Liver (tissue), 8 donors: ENCODE measurements at regions not wholly inside any gene's neighbourhood (a gene's known extent, or its start where the extent isn't known, plus 50 kb on each side); places are given as distances from the start of the nearest gene placed in this dataset.
"Not testable (repeated sequence)": the region's sequence is repeated elsewhere in the genome, so short reads cannot be mapped to it uniquely, and the experiment has no call there.

ENCODE experiments used
- DNase-seq: peaks from one replicate; pipeline ENCODE4 v3.0.0-alpha.2; 2017; ENCODE audit warnings: low spot score
- H3K27ac ChIP-seq, 2 donors: one replicate each; pipeline ENCODE4 v1.7.0; 2013; ENCODE audit warnings: inconsistent platforms in 2 of 2, low read length in 2 of 2, control low read depth in 1 of 2, low read depth in 1 of 2, mild to moderate bottlenecking in 1 of 2
- H3K27me3 ChIP-seq, 4 donors: one replicate each; pipeline versions ENCODE4 v1.6.1 to v1.7.0; 2013; ENCODE audit warnings: low read length in 3 of 4, inconsistent platforms in 1 of 4, mild to moderate bottlenecking in 1 of 4, moderate library complexity in 1 of 4; ENCODE audit not compliant: control insufficient read depth in 4 of 4, insufficient read depth in 4 of 4
- H3K36me3 ChIP-seq, 4 donors: one replicate each; pipeline versions ENCODE4 v1.6.1 to v1.7.0; 2013; ENCODE audit warnings: low read length in 3 of 4, mild to moderate bottlenecking in 3 of 4, low read depth in 1 of 4, moderate library complexity in 1 of 4; ENCODE audit not compliant: control insufficient read depth in 4 of 4, insufficient read depth in 3 of 4
- H3K4me1 ChIP-seq, 4 donors: one replicate each; pipeline versions ENCODE4 v1.6.1 to v1.7.0; 2013; ENCODE audit warnings: low read length in 3 of 4, mild to moderate bottlenecking in 3 of 4, moderate library complexity in 1 of 4; ENCODE audit not compliant: control insufficient read depth in 4 of 4, insufficient read depth in 4 of 4
- H3K4me3 ChIP-seq, 3 donors: one replicate each; pipeline versions ENCODE4 v1.6.1 to v1.7.0; 2013; ENCODE audit warnings: low read length in 3 of 3, control low read depth in 1 of 3, low read depth in 1 of 3, mild to moderate bottlenecking in 1 of 3
- H3K9ac ChIP-seq, 2 donors: one replicate each; pipeline ENCODE4 v1.7.0; 2013; ENCODE audit warnings: low read length in 2 of 2, mild to moderate bottlenecking in 2 of 2, moderate library complexity in 2 of 2, control low read depth in 1 of 2, low read depth in 1 of 2
- H3K9me3 ChIP-seq, 4 donors: one replicate each; pipeline versions ENCODE4 v1.6.1 to v1.7.0; 2013; ENCODE audit warnings: low read length in 3 of 4; ENCODE audit not compliant: control insufficient read depth in 4 of 4
- EGR1 ChIP-seq, 2 donors: IDR thresholded peaks; 2 replicates each; pipeline ENCODE4 v1.6.1; 2016 to 2018; ENCODE audit warnings: antibody characterized with exemption in 2 of 2, low read depth in 2 of 2
- FOXA1 ChIP-seq: IDR thresholded peaks from 2 replicates; pipeline ENCODE4 v1.6.1; 2016; ENCODE audit warnings: antibody characterized with exemption
- FOXA2 ChIP-seq: IDR thresholded peaks from 2 replicates; pipeline ENCODE4 v1.6.1; 2016; ENCODE audit warnings: antibody characterized with exemption
- GABPA ChIP-seq, 2 donors: IDR thresholded peaks in 1 of 2; conservative IDR thresholded peaks in 1 of 2; 2 replicates each; pipeline ENCODE4 v1.6.1; 2016; ENCODE audit warnings: antibody characterized with exemption in 2 of 2, mild to moderate bottlenecking in 1 of 2, moderate library complexity in 1 of 2
- HNF4A ChIP-seq, 2 donors: conservative IDR thresholded peaks; 2 replicates each; pipeline ENCODE4 v1.6.1; 2016; ENCODE audit warnings: antibody characterized with exemption in 2 of 2, mild to moderate bottlenecking in 2 of 2
- HNF4G ChIP-seq: IDR thresholded peaks from 2 replicates; pipeline ENCODE4 v1.6.1; 2016; ENCODE audit warnings: antibody characterized with exemption
- JUND ChIP-seq, 2 donors: IDR thresholded peaks; 2 replicates each; pipeline ENCODE4 v1.6.1; 2016; ENCODE audit warnings: antibody characterized with exemption in 2 of 2
- RAD21 ChIP-seq, 2 donors: IDR thresholded peaks; 2 replicates each; pipeline ENCODE4 v1.6.1; 2016; ENCODE audit warnings: antibody characterized with exemption in 2 of 2, mild to moderate bottlenecking in 2 of 2
- RXRA ChIP-seq, 2 donors: IDR thresholded peaks; 2 replicates each; pipeline ENCODE4 v1.6.1; 2017 to 2018; ENCODE audit warnings: antibody characterized with exemption in 2 of 2, mild to moderate bottlenecking in 1 of 2
- SP1 ChIP-seq: IDR thresholded peaks from 2 replicates; pipeline ENCODE4 v1.6.1; 2018; ENCODE audit warnings: antibody characterized with exemption, mild to moderate bottlenecking
- YY1 ChIP-seq: IDR thresholded peaks from 2 replicates; pipeline ENCODE4 v1.6.1; 2016; ENCODE audit warnings: antibody characterized with exemption, mild to moderate bottlenecking
- WGBS: extraction: QIAGEN DNeasy Blood & Tissue Kit; methylation state at CpG from one replicate; pipeline ENCODE4 v1.1.7; 2013; 5-methylcytosine and 5-hydroxymethylcytosine counted together
- TF ChIP-seq, protein P1 (sequence below): fragments of 150-350 bp; IDR thresholded peaks from 2 replicates; pipeline ENCODE4 v1.5.1; 2017; ENCODE audit warnings: improper control_type of control experiment, low read depth, low read length; ENCODE audit not compliant: missing input control
- TF ChIP-seq, protein P2 (sequence below): IDR thresholded peaks from 2 replicates; pipeline ENCODE4 v1.6.1; 2016; ENCODE audit warnings: antibody characterized with exemption
- donor health status: healthy.
- donor health status: healthy.
- donor health status: healthy.
- donor health status: healthy.
- donor health status: healthy.

DNA sequence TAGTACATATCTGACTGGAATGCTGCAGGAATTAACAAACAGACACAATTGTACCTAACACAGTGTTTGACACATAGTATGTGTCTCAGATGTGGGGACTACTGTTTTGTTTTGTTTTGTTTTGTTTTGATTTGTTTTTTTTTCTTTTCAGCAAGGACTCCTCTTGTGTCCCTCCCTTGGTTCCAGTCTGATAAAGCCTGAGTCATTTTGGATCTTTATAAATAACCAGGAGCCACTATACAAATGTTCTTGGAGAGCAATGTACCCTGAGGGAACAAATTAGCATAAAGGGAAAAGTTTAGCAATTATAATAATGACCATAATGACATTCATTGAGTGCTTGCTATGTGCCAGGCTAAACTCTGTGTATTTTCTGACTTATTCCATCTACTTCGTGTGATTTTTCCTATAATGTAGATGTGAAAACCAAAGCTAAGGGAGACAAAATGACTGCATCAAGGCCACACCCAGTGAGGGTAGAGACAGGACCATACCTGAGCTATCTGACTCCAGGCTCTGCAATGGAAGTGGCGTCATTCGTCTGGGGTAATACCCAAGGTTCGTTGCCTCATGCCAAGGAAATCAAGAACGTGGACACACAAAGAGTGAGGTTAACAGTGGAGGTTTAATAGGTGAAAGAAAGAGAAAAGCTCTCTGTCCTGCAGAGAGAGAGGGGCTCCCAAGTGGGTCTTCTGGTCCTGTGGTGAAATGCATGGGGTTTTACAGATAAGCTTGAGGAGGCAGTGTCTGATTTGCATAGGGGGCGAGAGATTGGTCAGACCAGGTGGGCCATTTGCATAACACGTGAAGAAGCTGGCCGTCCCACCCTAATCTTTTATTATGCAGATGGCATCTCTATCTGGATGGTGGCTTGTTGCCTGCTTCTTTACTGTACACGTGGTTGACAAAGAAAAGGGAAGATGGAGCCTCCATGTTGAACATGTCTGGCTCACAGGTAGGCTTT, 285.5 kb upstream of the SFSWAP start (continued):
- TF ChIP-seq, protein P1, sequence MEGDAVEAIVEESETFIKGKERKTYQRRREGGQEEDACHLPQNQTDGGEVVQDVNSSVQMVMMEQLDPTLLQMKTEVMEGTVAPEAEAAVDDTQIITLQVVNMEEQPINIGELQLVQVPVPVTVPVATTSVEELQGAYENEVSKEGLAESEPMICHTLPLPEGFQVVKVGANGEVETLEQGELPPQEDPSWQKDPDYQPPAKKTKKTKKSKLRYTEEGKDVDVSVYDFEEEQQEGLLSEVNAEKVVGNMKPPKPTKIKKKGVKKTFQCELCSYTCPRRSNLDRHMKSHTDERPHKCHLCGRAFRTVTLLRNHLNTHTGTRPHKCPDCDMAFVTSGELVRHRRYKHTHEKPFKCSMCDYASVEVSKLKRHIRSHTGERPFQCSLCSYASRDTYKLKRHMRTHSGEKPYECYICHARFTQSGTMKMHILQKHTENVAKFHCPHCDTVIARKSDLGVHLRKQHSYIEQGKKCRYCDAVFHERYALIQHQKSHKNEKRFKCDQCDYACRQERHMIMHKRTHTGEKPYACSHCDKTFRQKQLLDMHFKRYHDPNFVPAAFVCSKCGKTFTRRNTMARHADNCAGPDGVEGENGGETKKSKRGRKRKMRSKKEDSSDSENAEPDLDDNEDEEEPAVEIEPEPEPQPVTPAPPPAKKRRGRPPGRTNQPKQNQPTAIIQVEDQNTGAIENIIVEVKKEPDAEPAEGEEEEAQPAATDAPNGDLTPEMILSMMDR: no peak

DNA sequence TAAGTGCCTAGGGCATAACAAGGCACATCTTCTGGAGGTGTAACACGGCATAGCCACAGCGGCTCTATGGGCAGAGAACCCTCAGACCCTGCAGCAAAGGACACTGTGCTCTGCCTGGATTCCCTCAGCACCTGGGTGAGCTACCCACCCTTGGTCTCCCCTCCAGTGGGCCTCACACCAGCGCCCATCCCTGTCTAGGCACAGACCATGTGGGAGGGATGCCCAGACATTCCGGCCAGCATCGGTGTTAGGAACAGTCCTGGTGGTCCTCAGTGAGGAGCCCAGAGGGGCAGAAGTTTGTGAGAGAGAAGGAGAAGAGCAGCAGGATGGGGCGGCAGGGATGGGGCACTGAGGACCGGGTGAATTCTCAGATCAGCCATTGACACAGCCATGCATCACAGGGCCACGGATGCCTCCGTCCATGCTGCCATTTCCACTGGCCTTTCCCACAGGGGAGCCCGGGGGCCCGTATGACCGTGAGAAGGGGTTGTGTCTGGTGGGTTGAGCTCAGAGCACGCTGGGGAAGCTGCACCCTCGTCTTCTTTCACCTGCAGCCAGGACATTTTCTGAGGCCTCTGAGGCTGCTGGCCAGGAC, 282.7 kb upstream of the SFSWAP start:
- Histone ChIP-seq H3K4me1 (no peaks in the 10 kb centered on the region), H3K36me3 (no peaks in the 10 kb centered on the region), H3K27ac (no peak overlapping the region), H3K9ac (no peak overlapping the region), H3K4me3 (no peak overlapping the region), H3K27me3 (peaks cover 0 to 6% (median 0%) of the 10 kb centered on the region in 4 donors), H3K9me3 (peaks cover 0 to 5% (median 2%) of the 10 kb centered on the region in 4 donors)
- no peak for TF ChIP-seq GABPA (IDR thresholded peaks at IDR 0.05 in 1 of 2, conservative IDR thresholded peaks at IDR 0.05 in 1 of 2)
- TF ChIP-seq HNF4G: no peak
- no peak for TF ChIP-seq JUND (IDR thresholded peaks at IDR 0.05)
- no peak for TF ChIP-seq EGR1 (IDR thresholded peaks at IDR 0.05; ENCODE audit: low read depth in 2 of 2)
- no peak for TF ChIP-seq RAD21 (IDR thresholded peaks at IDR 0.05)
- WGBS: 75% methylated on average over 14 of the region's 14 CpGs
- DNase-seq: no peak

DNA sequence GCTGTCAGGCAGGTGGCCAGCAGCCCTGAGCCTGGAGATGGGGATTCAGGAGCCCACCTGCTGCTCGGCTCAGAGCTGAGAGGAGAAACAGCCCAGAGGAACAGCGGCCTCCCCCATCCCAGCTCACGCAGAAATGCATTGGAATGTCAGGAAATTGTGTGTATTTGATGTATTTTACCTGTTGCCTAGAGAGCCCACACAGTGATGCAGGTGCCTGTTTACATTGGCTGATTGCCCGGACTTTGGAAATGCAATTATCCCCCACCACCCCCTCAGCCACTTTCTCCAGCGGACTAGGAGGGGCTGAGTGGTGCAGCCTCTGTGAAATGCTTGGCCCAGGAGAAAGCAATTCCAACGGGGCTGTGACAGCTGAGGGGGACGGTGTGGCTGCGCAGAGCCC, 281.7 kb upstream of the SFSWAP start:
- 18% methylated on average over 4 of the region's 8 CpGs for WGBS
- H3K4me1 ChIP-seq, H3K9me3 ChIP-seq, H3K27ac ChIP-seq, H3K36me3 ChIP-seq, H3K9ac ChIP-seq, H3K4me3 ChIP-seq, H3K27me3 ChIP-seq, DNase-seq: not testable (repeated sequence)

DNA sequence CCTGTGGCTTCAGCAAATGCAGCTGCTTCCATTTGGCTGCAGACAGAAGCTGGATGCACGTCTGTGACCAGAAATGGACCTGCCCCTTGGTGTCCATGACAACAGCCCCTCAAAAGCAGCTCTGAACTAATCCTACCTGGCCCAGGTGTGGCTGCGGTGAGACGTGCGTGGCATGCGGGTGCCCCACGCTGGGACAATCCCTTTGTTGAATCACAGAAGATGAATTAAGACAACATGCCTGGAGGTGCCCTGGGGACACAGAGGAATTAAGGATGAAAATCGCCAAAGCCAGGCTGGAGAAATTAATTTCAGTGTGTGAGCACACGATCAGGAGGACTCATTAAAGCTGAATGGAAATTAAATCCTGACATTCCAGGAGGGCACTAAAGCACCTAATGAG, 281.2 kb upstream of the SFSWAP start:
- not testable (repeated sequence) for H3K36me3 ChIP-seq, H3K9me3 ChIP-seq, H3K27ac ChIP-seq, H3K4me3 ChIP-seq, H3K4me1 ChIP-seq, H3K9ac ChIP-seq, DNase-seq, H3K27me3 ChIP-seq
- 52% methylated on average over 8 of the region's 8 CpGs for WGBS

DNA sequence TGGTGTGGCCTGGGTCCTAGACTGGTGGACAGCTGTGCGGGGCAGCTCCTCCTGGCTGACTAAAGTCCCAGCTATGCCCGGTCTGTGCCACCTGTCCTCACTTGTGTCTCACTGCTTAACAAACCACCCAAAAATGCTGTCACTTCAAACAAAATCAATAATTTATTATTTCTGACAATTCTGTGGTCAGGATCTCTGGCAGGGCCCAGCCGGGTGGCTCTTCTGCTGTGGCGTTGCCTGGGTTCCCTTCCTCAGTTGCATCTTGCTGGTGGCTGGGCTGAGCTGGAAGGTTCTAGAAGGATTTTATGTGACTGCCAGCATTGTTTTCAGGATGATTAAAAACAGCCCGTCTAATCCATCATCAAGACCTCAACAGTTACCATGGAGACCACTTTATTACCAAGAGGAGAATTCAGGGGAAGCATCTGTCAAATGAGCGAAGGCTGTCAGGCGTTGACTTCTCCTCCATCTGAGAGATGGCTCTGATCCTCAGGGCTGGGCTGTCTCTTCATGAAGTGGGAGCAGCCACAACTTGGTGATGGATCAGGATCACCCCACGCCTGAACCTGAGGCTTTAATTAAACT, 280.6 kb upstream of the SFSWAP start:
- 82% methylated on average over 8 of the region's 8 CpGs for WGBS
- TF ChIP-seq, protein P2, sequence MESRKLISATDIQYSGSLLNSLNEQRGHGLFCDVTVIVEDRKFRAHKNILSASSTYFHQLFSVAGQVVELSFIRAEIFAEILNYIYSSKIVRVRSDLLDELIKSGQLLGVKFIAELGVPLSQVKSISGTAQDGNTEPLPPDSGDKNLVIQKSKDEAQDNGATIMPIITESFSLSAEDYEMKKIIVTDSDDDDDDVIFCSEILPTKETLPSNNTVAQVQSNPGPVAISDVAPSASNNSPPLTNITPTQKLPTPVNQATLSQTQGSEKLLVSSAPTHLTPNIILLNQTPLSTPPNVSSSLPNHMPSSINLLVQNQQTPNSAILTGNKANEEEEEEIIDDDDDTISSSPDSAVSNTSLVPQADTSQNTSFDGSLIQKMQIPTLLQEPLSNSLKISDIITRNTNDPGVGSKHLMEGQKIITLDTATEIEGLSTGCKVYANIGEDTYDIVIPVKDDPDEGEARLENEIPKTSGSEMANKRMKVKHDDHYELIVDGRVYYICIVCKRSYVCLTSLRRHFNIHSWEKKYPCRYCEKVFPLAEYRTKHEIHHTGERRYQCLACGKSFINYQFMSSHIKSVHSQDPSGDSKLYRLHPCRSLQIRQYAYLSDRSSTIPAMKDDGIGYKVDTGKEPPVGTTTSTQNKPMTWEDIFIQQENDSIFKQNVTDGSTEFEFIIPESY: no peak
- TF ChIP-seq FOXA2 (no peak), RXRA (IDR thresholded peaks at IDR 0.05) (no peak), FOXA1 (no peak), EGR1 (IDR thresholded peaks at IDR 0.05; ENCODE audit: low read depth in 2 of 2) (no peak), SP1 (no peak), RAD21 (IDR thresholded peaks at IDR 0.05) (no peak), HNF4A (conservative IDR thresholded peaks at IDR 0.05) (no peak), HNF4G (no peak), YY1 (no peak)
- TF ChIP-seq, protein P1: no peak

More for the DNA sequence above, 280.6 kb upstream of the SFSWAP start:
- Histone ChIP-seq H3K4me3 (no peak overlapping the region), H3K27me3 (peaks cover 0 to 6% (median 0%) of the 10 kb centered on the region in 4 donors), H3K36me3 (no peaks in the 10 kb centered on the region), H3K9ac (no peak overlapping the region), H3K9me3 (peaks cover 0 to 5% (median 1%) of the 10 kb centered on the region in 4 donors), H3K4me1 (no peaks in the 10 kb centered on the region), H3K27ac (no peak overlapping the region)
- DNase-seq: no peak
